ENCODE measurements at regions not wholly inside any gene's neighbourhood (a gene's known extent, or its start where the extent isn't known, plus 50 kb on each side); places are given as distances from the start of the nearest gene placed in this dataset.

DNA sequence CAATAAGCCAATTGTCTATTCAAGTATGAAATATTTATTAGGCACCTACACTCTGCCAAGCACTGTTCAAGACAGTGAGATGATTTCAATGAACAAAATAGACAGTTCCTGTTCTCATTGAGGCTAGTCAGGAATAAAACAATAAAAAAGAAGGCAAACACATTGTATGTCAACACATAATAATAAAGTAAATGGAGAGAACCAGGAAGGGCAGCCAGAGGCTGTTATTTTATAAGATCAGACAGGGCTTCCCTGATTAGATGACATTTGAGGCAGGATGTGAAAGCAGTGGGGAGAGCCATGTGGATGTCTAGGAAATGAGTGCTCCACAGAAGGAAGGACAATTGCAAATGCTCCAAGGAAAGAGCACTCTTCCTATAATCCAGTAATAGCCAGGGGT is 2371.1 kb downstream of the MAT2B start:
- no peak for DNase-seq
- Histone ChIP-seq H3K4me1 (no peaks in the 10 kb centered on the region), H3K27me3 (no peaks in the 10 kb centered on the region), H3K4me3 (replicated peaks in 1 of 3) (no peak overlapping the region), H3K27ac (no peak overlapping the region), H3K9me3 (no peaks in the 10 kb centered on the region), H3K36me3 (no peaks in the 10 kb centered on the region)
- intact Hi-C loops (cut with DNase I): no loop called here
- TF ChIP-seq POLR2A (IDR thresholded peaks at IDR 0.05): no peak

DNA sequence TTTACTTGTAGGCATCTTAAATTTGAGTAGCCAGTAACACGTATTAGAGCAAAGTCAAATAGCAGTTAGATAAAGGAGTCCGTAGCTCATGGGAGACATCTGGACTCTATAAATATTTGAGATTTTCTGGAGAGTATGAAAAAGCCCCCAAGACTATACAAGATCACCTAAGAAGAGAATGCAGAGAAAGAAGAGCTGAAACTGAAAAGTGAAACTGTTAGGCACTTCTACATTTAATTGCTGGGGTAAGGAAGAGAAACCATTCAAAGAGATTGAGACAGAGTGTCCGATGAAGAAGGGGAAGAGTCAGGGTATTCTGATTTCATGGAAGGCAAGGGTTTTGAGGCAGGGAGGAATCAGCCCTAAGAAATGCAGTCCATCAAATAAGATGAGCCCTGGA is 2372.1 kb downstream of the MAT2B start:
- intact Hi-C loops (cut with DNase I): no loop called here
- TF ChIP-seq POLR2A (IDR thresholded peaks at IDR 0.05): no peak
- TF ChIP-seq, protein P1, sequence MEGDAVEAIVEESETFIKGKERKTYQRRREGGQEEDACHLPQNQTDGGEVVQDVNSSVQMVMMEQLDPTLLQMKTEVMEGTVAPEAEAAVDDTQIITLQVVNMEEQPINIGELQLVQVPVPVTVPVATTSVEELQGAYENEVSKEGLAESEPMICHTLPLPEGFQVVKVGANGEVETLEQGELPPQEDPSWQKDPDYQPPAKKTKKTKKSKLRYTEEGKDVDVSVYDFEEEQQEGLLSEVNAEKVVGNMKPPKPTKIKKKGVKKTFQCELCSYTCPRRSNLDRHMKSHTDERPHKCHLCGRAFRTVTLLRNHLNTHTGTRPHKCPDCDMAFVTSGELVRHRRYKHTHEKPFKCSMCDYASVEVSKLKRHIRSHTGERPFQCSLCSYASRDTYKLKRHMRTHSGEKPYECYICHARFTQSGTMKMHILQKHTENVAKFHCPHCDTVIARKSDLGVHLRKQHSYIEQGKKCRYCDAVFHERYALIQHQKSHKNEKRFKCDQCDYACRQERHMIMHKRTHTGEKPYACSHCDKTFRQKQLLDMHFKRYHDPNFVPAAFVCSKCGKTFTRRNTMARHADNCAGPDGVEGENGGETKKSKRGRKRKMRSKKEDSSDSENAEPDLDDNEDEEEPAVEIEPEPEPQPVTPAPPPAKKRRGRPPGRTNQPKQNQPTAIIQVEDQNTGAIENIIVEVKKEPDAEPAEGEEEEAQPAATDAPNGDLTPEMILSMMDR (IDR thresholded peaks at IDR 0.05): no peak
- 92% methylated on average over 3 of the region's 3 CpGs for WGBS, 2 donors
- no peaks in the 10 kb centered on the region for H3K9me3 ChIP-seq
- no peak overlapping the region for H3K4me3 ChIP-seq (replicated peaks in 1 of 3)
- H3K27me3 ChIP-seq: no peaks in the 10 kb centered on the region
- H3K4me1 ChIP-seq: no peaks in the 10 kb centered on the region
- no peak for DNase-seq
- no peak overlapping the region for H3K27ac ChIP-seq
- no peaks in the 10 kb centered on the region for H3K36me3 ChIP-seq

DNA sequence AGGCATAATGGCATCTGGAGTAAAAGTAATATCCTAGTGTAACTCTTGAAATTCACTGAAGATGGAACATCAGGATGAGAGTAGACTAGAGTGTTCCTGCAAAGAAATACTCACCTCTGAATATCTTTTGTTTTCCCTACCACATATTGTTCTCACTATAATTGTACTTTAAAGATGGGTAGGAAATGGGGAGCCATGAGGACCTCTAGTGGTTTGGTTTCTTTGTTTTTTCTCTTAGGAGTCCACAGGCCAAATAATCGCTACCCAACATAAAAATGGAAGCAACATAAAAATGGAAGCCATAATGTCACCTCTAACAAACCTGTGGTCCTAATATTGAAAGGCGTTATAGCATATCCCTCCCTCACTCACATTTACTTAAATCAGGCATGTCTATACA is 2375.8 kb downstream of the MAT2B start:
- Histone ChIP-seq H3K4me3 (replicated peaks in 1 of 3) (no peak overlapping the region), H3K27ac (no peak overlapping the region), H3K27me3 (no peaks in the 10 kb centered on the region), H3K4me1 (no peaks in the 10 kb centered on the region), H3K36me3 (no peaks in the 10 kb centered on the region), H3K9me3 (no peaks in the 10 kb centered on the region)
- no peak for TF ChIP-seq POLR2A (IDR thresholded peaks at IDR 0.05)
- TF ChIP-seq, protein P1 (IDR thresholded peaks at IDR 0.05): no peak
- WGBS, 2 donors: 88 to 89% methylated on average over 2 of the region's 2 CpGs
- intact Hi-C loops (cut with DNase I): no loop called here
- DNase-seq: no peak

DNA sequence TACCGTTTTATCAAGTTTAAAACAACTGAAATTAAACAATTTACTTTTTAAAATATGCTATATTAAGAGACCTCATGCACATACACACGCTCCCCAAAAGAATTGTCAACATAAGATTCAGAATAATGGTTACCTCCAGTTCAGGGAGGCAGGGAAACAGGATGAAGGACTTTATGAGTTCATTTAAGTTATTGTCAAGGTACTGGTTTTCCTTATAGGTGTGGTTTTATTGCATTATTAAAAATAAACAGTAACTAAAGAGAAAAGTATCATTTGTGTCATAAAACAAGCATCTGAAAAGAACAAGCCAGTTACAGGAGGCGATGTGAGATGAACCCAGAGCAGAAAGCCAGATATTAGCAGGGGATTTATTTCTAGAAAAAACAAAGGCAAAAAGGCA is 2376.7 kb downstream of the MAT2B start:
- WGBS, 2 donors: 85 to 86% methylated on average over 3 of the region's 3 CpGs
- no peaks in the 10 kb centered on the region for H3K36me3 ChIP-seq
- intact Hi-C loops (cut with DNase I): no loop called here
- no peaks in the 10 kb centered on the region for H3K27me3 ChIP-seq
- no peak for DNase-seq
- no peak overlapping the region for H3K4me3 ChIP-seq (replicated peaks in 1 of 3)
- TF ChIP-seq, protein P1 (IDR thresholded peaks at IDR 0.05): no peak
- TF ChIP-seq POLR2A (IDR thresholded peaks at IDR 0.05): no peak
- no peaks in the 10 kb centered on the region for H3K9me3 ChIP-seq
- no peaks in the 10 kb centered on the region for H3K4me1 ChIP-seq
- H3K27ac ChIP-seq: no peak overlapping the region

DNA sequence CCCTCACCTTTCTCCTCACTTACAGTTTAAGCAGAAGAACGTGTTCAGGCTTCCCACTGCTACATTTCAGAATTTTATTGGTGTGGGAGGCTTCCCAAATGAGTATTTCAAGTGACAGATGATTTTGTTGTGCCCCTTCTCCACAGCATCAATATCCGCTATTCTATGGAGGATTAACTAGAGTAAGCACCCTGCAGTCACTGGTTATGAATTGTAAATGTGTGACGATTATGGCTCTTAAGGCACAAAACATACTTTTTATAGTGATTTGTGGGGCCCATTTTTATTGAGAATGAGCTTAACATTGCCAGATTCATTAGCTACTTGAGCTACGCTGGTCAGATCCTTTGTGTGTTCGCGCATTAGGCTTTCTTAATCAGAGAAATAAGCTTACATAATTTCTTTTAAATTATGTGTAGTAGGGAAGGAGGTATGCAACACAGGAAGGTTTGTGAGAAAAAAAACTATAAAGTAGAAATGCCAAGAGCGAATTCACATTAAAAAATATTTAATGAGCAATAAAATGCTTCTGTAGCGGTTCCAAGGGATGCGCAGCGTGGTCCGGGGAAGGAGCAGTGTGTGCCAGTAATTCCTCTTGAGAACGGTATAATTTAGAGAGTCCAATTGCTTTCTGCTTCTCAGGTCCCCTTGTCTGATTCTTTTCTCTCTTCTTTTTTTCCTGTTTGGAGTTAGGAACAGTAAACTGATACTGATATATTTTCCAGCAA is 2380.4 kb downstream of the MAT2B start:
- Histone ChIP-seq H3K9me3 (no peaks in the 10 kb centered on the region), H3K27me3 (no peaks in the 10 kb centered on the region), H3K4me3 (replicated peaks in 1 of 3) (no peak overlapping the region), H3K27ac (no peak overlapping the region), H3K36me3 (no peaks in the 10 kb centered on the region), H3K4me1 (no peaks in the 10 kb centered on the region)
- no peak for DNase-seq
- WGBS, 2 donors: 76 to 84% methylated on average over 12 of the region's 12 CpGs
- TF ChIP-seq, protein P1 (IDR thresholded peaks at IDR 0.05): no peak
- TF ChIP-seq POLR2A (IDR thresholded peaks at IDR 0.05): no peak
- intact Hi-C loops (cut with DNase I): no loop called here

Data from thyroid gland (tissue), 4 donors.